Occipital lobe (tissue), 1 donor: ENCODE measurements at regions not wholly inside any gene's neighbourhood (a gene's known extent, or its start where the extent isn't known, plus 50 kb on each side); places are given as distances from the start of the nearest gene placed in this dataset.

ENCODE experiments used
- DNase-seq: peaks from one replicate; lab custom pipeline; 2025; lab: John Stamatoyannopoulos, UW

- no peak for DNase-seq
Measured at GRCh38 chr2:128841803-128842202, 523.1 kb upstream of the HS6ST1 start.

GRCh38 chr2:128867311-128867710 lies 548.6 kb upstream of the HS6ST1 start:
- no peak for DNase-seq

GRCh38 chr2:128867936-128868636 lies 549.4 kb upstream of the HS6ST1 start:
- DNase-seq, result no peak

- DNase-seq, result no peak
Measured at GRCh38 chr2:128868686-128869551, 550.3 kb upstream of the HS6ST1 start.

GRCh38 chr2:128874608-128875007 lies 555.9 kb upstream of the HS6ST1 start:
- DNase-seq, result no peak

GRCh38 chr2:128876986-128877983 lies 558.6 kb upstream of the HS6ST1 start:
- no peak for DNase-seq

GRCh38 chr2:128879161-128879560 lies 560.5 kb upstream of the HS6ST1 start:
- no peak for DNase-seq

GRCh38 chr2:128894896-128895295 lies 576.2 kb upstream of the HS6ST1 start:
- no peak for DNase-seq

GRCh38 chr2:128901572-128902391 lies 583.1 kb upstream of the HS6ST1 start:
- DNase-seq, result no peak

- no peak for DNase-seq
Measured at GRCh38 chr2:128903637-128904036, 585.0 kb upstream of the HS6ST1 start.

- DNase-seq, result no peak
Measured at GRCh38 chr2:128911276-128911675, 592.6 kb upstream of the HS6ST1 start.

GRCh38 chr2:128914320-128914719 lies 595.7 kb upstream of the HS6ST1 start:
- no peak for DNase-seq

GRCh38 chr2:128921751-128922150 lies 603.1 kb upstream of the HS6ST1 start:
- DNase-seq, result no peak

GRCh38 chr2:128922154-128922553 lies 603.5 kb upstream of the HS6ST1 start:
- no peak for DNase-seq

GRCh38 chr2:128925631-128926030 lies 607.0 kb upstream of the HS6ST1 start:
- no peak for DNase-seq

GRCh38 chr2:128930101-128930500 lies 611.4 kb upstream of the HS6ST1 start:
- no peak for DNase-seq

- no peak for DNase-seq
Measured at GRCh38 chr2:128940378-128940777, 621.7 kb upstream of the HS6ST1 start.

GRCh38 chr2:128941751-128942150 lies 623.1 kb upstream of the HS6ST1 start:
- no peak for DNase-seq

GRCh38 chr2:128949360-128949759 lies 630.7 kb upstream of the HS6ST1 start:
- DNase-seq, result no peak

GRCh38 chr2:128950758-128951157 lies 632.1 kb upstream of the HS6ST1 start:
- no peak for DNase-seq

GRCh38 chr2:128958241-128958640 lies 639.6 kb upstream of the HS6ST1 start:
- DNase-seq, result no peak
